HG03571 (cell line): ENCODE measurements at regions not wholly inside any gene's neighbourhood (a gene's known extent, or its start where the extent isn't known, plus 50 kb on each side); places are given as distances from the start of the nearest gene placed in this dataset.

Source experiments
- ATAC-seq: cut with Tn5 transposase; IDR thresholded peaks from one replicate; pipeline ENCODE4 v1.9.1; 2021; ENCODE audit not compliant: unreplicated experiment

DNA sequence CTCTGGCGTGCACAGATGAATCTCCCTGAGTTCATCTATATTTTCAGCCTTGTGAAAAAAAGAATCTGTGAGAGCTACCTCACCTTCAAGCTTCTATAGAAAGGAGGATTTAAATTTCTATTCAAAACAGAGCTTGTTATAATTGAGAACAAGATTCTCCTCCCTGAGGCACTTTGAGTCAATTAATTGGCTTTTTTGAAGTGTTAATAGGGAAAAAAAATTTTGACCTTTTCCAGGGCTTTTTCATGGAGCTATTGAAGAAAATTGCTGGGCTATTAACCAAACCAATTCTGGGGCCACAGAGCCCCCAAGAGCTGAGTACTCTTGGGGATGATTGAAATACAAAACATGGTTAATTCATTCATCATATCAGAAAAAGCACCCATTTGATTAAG, 225.1 kb downstream of the CMPK2 start:
- ATAC-seq: no peak

DNA sequence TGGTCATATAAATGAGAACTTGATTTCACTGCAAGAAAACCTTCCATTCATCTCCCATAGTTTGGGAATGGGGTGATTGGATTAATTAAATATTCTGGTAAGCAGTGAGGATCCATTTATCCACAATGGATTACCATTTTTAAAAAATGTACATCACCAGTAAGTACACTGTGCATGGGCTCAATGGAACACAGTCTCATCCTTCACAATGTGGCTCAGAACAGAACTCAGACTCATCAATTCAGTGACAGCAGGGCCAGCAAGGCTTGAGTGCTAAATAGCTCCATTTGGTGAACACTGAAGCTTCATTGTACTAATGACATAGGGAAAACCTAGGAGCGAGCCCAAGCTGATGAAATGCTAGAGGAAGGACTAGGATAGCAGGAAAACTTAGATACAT, 223.8 kb downstream of the CMPK2 start:
- no peak for ATAC-seq

DNA sequence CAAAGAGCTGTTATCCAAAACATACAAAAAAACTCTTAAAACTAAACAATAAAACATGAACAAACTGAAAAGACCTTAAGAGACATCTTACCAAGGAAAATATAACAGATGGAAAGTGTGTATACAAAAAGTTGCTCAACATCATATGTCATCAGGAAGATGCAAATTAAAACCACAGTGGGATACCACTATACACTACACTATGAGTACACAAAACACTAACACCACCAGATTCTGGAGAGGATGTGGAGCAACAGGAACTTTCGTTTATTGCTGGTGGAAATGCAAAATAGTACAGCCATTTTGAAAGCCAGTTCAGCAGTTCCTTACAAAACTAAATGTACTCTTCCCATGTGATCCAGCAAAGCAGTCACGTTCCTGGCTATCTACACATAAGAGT, 221.4 kb downstream of the CMPK2 start:
- no peak for ATAC-seq

DNA sequence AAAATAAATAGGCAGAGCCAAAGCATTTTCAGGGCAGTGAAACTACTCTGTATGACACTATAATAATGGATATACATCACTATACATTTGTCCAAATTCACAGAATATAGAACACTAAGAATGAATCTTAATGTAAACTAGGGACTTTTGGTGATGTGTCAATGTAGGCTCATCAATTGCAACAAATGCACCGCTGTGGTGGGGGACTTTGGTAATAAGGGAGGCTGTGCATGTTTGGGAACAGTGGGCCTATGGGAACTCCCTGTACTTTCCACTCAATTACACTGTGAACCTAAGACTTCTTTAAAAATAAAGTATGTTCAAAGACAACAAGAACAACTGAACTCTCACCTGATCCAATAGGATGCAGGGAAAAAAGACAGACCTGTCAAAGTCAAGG, 220.7 kb downstream of the CMPK2 start:
- ATAC-seq: no peak

- ATAC-seq: no peak
Observed at GRCh38 chr2:6645672-6646071, 220.0 kb downstream of the CMPK2 start.

- ATAC-seq: no peak
Observed at GRCh38 chr2:6647046-6647445, 218.7 kb downstream of the CMPK2 start.

GRCh38 chr2:6648596-6649247, 217.0 kb downstream of the CMPK2 start:
- ATAC-seq: no peak

GRCh38 chr2:6650311-6650710, 215.4 kb downstream of the CMPK2 start:
- no peak for ATAC-seq

- no peak for ATAC-seq
Observed at GRCh38 chr2:6652251-6652650, 213.5 kb downstream of the CMPK2 start.

DNA sequence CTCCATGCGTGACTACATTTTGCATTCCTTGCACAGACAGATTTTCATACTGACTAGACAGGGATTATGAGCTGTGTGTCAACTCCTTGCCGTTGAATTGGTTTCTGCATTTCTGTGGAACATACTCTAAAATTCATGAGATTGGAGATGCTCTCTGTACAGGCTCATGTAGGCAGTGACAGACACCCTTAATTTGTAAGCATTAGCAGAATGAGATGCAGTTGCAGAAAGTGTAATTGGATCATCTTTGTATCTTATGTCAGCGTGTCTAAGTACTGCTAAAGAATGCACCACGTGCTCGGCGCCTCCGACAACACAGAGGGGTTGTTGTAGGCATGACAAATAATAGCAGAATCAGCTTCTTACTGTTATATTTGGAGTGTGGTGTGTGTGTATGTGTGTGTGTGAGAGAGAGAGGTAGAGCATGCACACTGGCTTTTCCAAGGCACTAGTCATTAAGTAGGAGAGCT, 212.4 kb downstream of the CMPK2 start:
- no peak for ATAC-seq

- ATAC-seq: no peak
Observed at GRCh38 chr2:6654279-6654678, 211.4 kb downstream of the CMPK2 start.

- no peak for ATAC-seq
Observed at GRCh38 chr2:6656633-6657032, 209.1 kb downstream of the CMPK2 start.

- ATAC-seq: no peak
Observed at GRCh38 chr2:6657136-6657535, 208.6 kb downstream of the CMPK2 start.

DNA sequence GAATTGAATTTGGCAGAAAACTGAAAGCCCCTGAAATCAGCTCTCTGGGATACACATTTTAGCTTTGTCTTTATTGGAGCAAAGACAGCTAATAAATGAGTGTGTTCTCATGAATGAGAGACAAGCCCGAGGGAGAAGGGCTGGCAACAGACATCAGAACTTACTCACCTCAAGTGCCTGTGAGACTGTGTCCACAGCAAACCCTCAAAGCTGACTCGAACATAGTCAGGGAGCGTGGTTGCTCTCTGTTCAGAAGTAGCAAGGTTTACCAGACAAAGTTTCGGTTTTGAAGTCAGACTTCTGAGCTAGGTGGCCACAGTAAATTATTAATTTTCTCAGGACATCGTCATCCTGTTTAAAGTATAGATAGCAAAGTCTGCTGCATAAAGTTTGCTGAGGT, 207.9 kb downstream of the CMPK2 start:
- ATAC-seq: no peak

DNA sequence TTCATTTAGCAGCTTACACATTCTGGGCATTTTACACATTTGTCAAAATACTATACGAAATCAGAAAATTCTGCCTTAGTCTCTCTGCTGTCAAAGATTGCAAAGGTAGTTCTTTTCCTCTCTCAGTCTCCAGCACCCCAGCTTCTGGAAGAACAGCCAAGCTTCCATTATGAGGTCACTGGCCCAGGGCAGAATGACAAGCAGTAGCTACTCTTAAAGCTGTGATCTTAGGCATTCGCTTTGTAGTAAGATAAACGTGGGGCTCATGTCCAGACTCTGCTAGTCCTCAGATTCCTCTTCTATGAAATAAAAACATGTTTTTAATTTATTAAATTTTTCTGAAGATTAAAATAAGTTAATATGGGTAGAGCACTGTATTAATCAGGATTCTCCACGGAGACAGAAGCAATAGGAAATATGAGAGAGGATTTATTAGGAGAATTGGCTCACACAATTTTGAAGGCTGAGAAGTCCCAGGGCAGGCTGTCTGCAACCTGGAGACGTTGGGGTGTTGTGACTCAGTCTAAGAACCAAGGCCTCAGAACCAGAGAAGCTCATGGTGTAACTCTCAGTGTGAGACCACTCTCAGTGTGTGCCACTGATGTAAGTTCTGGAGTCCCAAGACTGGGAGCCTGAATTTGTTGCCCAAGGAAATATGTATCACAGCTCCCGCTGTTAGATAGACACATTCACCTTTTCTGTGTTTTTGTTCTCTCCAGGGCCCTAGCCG, 201.2 kb downstream of the CMPK2 start:
- no peak for ATAC-seq

DNA sequence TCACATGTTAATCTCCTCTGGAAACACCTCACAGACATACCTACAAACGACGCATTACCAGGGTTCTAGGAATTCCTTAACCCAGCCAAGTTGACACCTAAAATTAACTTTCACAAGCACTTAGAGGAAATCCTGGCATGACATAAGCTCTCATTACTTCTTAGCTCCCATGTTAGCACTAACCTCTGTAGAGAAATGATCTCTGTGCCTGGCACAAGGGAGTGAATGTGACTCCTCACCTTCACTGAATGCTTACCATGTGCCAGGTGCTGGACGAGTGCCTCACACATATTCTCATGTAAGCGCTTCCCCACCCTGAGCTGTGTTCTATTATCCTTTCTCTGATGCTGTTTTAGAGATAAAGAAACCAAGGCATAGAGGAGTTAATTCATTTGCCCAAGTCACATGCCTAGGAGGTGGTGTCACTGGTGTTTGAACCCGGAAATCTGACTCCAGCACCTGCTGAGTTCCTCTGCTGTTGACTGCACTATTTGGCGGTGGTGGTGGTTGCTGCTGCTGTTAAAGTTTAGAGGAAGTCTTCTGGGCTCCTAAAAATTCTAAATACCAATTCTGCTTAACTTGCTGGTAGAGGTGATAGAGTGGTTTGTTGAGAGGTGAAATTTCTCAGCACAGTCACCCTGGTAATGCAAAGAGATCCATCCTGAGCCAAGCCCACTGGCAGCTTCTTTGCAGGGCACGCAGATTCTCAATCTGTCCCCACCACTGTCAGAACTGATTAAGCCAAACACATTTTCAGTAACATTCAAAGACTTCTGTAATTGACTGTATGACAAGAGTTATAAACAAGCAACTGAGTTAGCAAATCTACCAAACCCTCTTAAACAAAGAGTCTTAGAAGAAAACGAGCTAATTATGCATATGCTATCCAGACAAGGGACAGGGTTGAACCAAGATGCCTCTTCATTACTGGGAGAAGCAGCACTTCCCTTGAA, 200.3 kb downstream of the CMPK2 start:
- no peak for ATAC-seq

- ATAC-seq: no peak
Observed at GRCh38 chr2:6667326-6667725, 198.4 kb downstream of the CMPK2 start.

GRCh38 chr2:6671913-6672312, 193.8 kb downstream of the CMPK2 start:
- no peak for ATAC-seq

DNA sequence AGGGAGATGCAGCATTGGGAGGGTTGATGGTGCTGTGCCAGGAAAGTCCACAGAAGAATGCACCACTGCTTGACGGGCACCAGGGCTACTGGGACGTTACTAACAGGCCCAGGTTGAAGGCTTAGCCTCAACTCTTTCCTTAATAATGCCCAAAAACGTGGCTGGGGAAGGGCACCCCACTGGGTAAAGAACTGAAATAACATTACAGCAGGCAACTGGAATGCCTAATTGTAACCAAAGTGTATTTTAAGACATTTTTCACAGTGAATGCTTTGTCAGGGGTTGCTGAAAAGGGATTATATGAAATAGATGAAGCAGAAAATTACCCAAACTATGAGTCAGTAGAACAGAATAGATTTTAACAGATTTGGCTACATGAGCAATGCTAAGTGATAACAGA, 191.3 kb downstream of the CMPK2 start:
- no peak for ATAC-seq

GRCh38 chr2:6675791-6676190, 189.9 kb downstream of the CMPK2 start:
- no peak for ATAC-seq

DNA sequence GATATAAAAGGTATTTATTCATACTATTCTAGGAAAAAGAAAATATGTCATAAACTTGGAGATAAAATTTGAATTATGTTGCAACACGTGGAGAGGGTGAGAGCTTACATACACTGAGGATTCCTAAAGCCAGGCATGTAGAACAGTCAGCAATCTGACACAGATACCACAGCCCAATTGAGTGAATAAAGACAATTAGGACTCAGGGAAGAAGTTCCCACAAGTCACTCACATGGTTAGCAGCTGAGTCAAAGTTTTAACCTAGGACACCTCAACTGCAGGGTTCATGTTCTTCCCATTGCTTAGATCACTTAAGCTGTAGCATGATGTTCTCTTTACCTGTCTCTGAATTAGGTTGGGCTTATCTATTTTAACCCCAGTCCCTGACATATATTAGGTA, 189.5 kb downstream of the CMPK2 start:
- no peak for ATAC-seq

GRCh38 chr2:6676776-6677175, 188.9 kb downstream of the CMPK2 start:
- ATAC-seq: no peak
